ENCODE measurements at regions not wholly inside any gene's neighbourhood (a gene's known extent, or its start where the extent isn't known, plus 50 kb on each side); places are given as distances from the start of the nearest gene placed in this dataset.
"Not testable (repeated sequence)": the region's sequence is repeated elsewhere in the genome, so short reads cannot be mapped to it uniquely, and the experiment has no call there.

DNA sequence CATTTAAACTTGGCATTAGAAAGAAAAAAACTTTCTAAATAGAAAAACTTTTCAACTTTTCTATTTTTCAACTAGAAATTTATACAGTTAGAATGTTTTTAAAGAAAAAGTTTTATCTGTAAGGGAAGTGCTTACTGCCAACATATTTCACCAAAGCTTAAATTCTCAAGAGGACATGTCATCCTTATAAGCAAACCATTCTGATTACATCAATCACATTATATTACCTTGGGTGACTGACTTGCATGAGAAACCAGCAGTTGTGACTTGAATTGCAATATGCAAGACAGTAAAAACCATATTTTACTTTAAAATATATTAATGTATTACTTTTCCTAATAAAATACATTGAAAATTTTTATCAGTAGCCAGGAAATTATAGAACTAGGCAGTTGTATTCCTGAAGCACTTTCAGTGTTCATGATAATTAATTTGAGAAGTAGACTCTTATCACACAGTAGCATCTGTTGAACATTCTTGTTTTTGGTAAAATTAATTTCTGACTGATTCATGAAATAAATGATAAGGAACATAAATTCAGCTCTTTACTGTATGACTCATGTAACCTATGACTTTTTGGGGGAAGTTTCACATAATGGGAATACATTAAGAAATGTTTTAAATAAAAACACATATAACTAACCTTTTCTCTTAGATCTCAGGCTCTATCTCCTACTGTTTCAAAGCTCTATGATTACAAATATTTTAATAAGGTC is 345.0 kb upstream of the CCDC179 start:
- Histone ChIP-seq H3K4me3 (no peak overlapping the region), H3K27ac (no peak overlapping the region)
- no peak for DNase-seq (ENCODE audit: low spot score)
- TF ChIP-seq, protein P1, sequence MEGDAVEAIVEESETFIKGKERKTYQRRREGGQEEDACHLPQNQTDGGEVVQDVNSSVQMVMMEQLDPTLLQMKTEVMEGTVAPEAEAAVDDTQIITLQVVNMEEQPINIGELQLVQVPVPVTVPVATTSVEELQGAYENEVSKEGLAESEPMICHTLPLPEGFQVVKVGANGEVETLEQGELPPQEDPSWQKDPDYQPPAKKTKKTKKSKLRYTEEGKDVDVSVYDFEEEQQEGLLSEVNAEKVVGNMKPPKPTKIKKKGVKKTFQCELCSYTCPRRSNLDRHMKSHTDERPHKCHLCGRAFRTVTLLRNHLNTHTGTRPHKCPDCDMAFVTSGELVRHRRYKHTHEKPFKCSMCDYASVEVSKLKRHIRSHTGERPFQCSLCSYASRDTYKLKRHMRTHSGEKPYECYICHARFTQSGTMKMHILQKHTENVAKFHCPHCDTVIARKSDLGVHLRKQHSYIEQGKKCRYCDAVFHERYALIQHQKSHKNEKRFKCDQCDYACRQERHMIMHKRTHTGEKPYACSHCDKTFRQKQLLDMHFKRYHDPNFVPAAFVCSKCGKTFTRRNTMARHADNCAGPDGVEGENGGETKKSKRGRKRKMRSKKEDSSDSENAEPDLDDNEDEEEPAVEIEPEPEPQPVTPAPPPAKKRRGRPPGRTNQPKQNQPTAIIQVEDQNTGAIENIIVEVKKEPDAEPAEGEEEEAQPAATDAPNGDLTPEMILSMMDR (IDR thresholded peaks at IDR 0.05): no peak

DNA sequence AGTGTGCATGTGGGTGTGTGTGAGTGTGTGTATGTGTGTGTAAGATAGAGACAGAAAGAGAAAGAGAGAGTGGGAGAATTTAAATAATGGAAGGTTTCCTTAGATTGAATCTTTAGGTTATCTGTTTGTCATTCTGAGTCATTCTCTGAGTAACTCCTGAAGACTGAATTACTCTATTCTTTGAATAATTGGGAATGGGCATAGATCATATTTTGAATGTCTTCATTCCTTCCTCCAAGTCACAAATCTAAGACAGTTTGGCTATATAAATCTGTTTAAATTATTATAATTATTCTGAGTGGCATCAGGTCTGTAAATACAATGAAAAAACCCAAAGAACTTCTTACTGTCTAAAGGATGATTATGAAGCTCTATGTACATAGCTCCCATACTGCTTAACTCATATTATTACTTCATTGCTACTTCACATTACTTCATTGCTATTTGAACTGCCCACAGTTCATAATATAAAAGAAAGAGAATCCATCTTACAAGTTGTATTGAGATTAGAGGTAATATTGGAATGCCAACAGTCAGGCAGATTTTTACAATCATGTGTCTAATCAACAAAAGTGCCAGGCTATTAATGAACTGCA is 346.6 kb upstream of the CCDC179 start:
- no peak overlapping the region for H3K4me3 ChIP-seq
- H3K27ac ChIP-seq: no peak overlapping the region
- DNase-seq (ENCODE audit: low spot score): no peak

DNA sequence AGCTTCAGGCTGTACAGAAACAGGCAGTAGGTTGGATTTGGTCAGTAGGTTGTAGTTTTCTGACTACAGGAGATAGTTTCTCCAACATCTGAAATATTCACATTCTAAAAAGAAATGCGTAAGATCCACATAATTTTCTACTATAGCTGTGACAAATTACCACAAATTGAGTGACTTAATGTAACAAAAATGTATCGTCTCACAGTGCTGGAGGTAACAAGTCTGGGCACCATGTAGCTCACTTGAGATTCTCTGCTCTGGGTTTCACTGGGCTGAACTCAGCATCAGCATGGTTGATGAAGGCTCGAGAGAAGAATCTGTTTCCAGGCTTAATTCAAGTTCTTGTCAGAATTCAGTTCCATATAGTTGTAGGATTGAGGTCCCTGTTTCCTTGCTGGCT is 350.9 kb upstream of the CCDC179 start:
- DNase-seq (ENCODE audit: low spot score): no peak
- Histone ChIP-seq H3K4me3 (no peak overlapping the region), H3K27ac (no peak overlapping the region)
- TF ChIP-seq, protein P1 (IDR thresholded peaks at IDR 0.05): no peak

More for the DNA sequence above, 346.6 kb upstream of the CCDC179 start:
- TF ChIP-seq, protein P1 (IDR thresholded peaks at IDR 0.05): no peak

DNA sequence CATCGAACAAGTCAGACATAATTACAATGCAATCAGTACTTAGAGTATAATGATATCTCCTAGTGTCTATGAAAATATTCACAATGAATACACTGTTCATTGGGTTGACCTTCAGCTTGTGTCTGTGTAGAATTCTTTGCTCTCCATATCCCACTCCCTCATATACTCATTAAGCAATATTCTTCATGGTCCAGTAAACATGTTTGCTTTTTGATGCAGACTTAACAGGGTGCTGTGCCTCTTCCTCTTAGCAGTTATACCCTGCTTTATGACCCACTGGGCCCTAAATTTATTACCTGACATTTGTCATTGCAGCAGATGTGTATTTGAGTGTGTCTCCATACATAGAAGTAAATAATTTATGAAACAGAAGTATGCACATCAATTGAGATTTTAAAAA is 352.5 kb upstream of the CCDC179 start:
- no peak overlapping the region for H3K4me3 ChIP-seq
- DNase-seq (ENCODE audit: low spot score): no peak
- no peak overlapping the region for H3K27ac ChIP-seq
- TF ChIP-seq, protein P1 (IDR thresholded peaks at IDR 0.05): no peak

DNA sequence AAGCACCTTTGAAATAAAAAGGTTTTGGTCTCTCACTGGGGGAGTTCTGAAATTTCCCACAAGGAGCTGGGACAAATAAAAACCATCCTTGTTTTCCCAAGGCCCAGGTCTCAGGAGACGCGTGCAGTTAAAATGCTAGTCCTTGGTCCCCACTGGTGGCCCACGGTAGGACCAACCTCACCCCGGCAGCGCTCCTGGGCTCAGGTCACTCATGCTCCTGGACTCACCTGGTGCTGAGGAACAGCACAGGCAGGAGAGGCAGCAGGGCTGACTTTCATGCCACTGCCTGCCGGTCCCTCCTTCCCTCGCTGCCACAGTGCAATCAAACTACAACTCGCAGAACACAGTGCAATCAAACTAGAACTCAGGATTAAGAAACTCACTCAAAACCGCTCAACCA is 356.8 kb upstream of the CCDC179 start:
- no peak overlapping the region for H3K4me3 ChIP-seq
- H3K27ac ChIP-seq: no peak overlapping the region
- no peak for DNase-seq (ENCODE audit: low spot score)
- TF ChIP-seq, protein P1 (IDR thresholded peaks at IDR 0.05): no peak

DNA sequence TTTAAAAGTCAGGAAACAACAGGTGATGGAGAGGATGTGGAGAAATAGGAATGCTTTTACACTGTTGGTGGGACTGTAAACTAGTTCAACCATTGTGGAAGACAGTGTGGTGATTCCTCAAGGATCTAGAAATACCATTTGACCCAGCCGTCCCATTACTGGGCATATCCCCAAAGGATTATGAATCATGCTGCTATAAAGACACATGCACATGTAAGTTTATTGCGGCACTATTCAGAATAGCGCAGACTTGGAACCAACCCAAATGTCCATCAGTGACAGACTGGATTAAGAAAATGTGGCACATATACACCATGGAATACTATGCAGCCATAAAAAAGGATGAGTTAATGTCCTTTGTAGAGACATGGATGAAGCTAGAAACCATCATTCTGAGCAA is 359.8 kb upstream of the CCDC179 start:
- H3K27ac ChIP-seq; H3K4me3 ChIP-seq; DNase-seq (ENCODE audit: low spot score): not testable (repeated sequence)

DNA sequence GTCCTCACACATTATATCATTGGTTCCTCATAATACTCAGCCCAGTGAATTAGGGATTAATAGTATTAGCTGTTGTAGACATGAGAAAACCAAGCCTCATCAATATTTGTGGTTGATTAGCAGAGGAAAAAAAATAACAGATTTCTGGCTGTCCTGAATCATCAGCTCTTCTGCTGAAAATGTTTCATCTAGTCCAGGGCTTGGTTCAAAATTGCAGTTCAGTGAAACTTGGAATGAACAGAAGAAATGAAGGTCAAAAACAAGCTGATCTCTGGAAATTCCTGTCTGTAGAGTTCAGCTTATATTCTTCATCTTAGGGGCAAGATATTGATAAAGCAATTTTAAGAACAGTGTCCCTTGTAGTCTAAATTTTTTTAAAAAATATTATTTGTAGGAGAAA is 361.1 kb upstream of the CCDC179 start:
- TF ChIP-seq, protein P1 (IDR thresholded peaks at IDR 0.05): no peak
- no peak for DNase-seq (ENCODE audit: low spot score)
- H3K27ac ChIP-seq: no peak overlapping the region
- H3K4me3 ChIP-seq: no peak overlapping the region

Data from coronary artery (tissue), 2 donors.